ENCODE measurements at regions not wholly inside any gene's neighbourhood (a gene's known extent, or its start where the extent isn't known, plus 50 kb on each side); places are given as distances from the start of the nearest gene placed in this dataset.

- TF ChIP-seq, protein P1, sequence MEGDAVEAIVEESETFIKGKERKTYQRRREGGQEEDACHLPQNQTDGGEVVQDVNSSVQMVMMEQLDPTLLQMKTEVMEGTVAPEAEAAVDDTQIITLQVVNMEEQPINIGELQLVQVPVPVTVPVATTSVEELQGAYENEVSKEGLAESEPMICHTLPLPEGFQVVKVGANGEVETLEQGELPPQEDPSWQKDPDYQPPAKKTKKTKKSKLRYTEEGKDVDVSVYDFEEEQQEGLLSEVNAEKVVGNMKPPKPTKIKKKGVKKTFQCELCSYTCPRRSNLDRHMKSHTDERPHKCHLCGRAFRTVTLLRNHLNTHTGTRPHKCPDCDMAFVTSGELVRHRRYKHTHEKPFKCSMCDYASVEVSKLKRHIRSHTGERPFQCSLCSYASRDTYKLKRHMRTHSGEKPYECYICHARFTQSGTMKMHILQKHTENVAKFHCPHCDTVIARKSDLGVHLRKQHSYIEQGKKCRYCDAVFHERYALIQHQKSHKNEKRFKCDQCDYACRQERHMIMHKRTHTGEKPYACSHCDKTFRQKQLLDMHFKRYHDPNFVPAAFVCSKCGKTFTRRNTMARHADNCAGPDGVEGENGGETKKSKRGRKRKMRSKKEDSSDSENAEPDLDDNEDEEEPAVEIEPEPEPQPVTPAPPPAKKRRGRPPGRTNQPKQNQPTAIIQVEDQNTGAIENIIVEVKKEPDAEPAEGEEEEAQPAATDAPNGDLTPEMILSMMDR (IDR thresholded peaks at IDR 0.05) = no peak
- no peak for TF ChIP-seq EZH2phosphoT487 (IDR thresholded peaks at IDR 0.05)
Measured at GRCh38 chr1:115492019-115492595, 149.7 kb upstream of the VANGL1 start.
